Neuronal stem cell (in vitro differentiated cells): ENCODE measurements at regions not wholly inside any gene's neighbourhood (a gene's known extent, or its start where the extent isn't known, plus 50 kb on each side); places are given as distances from the start of the nearest gene placed in this dataset.

ENCODE experiments used
- DNase-seq: peaks from one replicate; pipeline ENCODE4 v3.0.0-alpha.2; 2013; ENCODE audit warnings: low spot score
- H2AFZ ChIP-seq: one replicate; pipeline ENCODE4 v1.6.1; 2013; ENCODE audit warnings: mild to moderate bottlenecking, low read length, inconsistent platforms
- H2AK5ac ChIP-seq: 2 replicates; pipeline ENCODE4 v1.6.1; 2013; ENCODE audit warnings: low read depth, mild to moderate bottlenecking, inconsistent platforms, low read length, moderate library complexity, mixed read lengths
- H2BK120ac ChIP-seq: 2 replicates; pipeline ENCODE4 v1.6.1; 2013; ENCODE audit warnings: low read depth, mild to moderate bottlenecking, inconsistent platforms, low read length, moderate library complexity, mixed read lengths
- H2BK12ac ChIP-seq: one replicate; pipeline ENCODE4 v1.6.1; 2013; ENCODE audit warnings: low read length, inconsistent platforms
- H2BK15ac ChIP-seq: 2 replicates; pipeline ENCODE4 v1.6.1; 2013; ENCODE audit warnings: mild to moderate bottlenecking, low read length, inconsistent platforms, mixed read lengths
- H2BK5ac ChIP-seq: one replicate; pipeline ENCODE4 v1.6.1; 2013; ENCODE audit warnings: inconsistent platforms, mild to moderate bottlenecking, low read length, moderate library complexity
- H3K14ac ChIP-seq: one replicate; pipeline ENCODE4 v1.6.1; 2013; ENCODE audit warnings: low read length, inconsistent platforms
- H3K18ac ChIP-seq: 2 replicates; pipeline ENCODE4 v1.6.1; 2013; ENCODE audit warnings: low read length, inconsistent platforms
- H3K23ac ChIP-seq: 2 replicates; pipeline ENCODE4 v1.6.1; 2013; ENCODE audit warnings: low read depth, mild to moderate bottlenecking, mixed read lengths, low read length, inconsistent platforms; ENCODE audit not compliant: poor library complexity
- H3K27ac ChIP-seq: replicated peaks from 3 replicates; pipeline ENCODE4 v1.5.1; 2013; ENCODE audit warnings: low read length, inconsistent platforms
- H3K27me3 ChIP-seq, 3 experiments: 2 replicates each; pipeline ENCODE4 v1.6.1; 2013; ENCODE audit warnings: low read length in 3 of 3, mild to moderate bottlenecking in 2 of 3, inconsistent platforms in 1 of 3, low read depth in 1 of 3, mixed read lengths in 1 of 3, moderate library complexity in 1 of 3; ENCODE audit not compliant: control insufficient read depth in 3 of 3, insufficient read depth in 3 of 3
- H3K36me3 ChIP-seq, 2 donors: replicated peaks in 1 of 2; 2 replicates each; pipeline ENCODE4 v1.6.1; 2013; ENCODE audit warnings: low read length in 2 of 2; ENCODE audit not compliant: control insufficient read depth in 2 of 2, insufficient read depth in 2 of 2
- H3K4ac ChIP-seq: 2 replicates; pipeline ENCODE4 v1.6.1; 2013; ENCODE audit warnings: inconsistent platforms, mild to moderate bottlenecking, low read length, moderate library complexity
- H3K4me1 ChIP-seq, 2 donors: 1 replicate in 1 of 2; 2 replicates in 1 of 2; pipeline ENCODE4 v1.6.1; 2013; ENCODE audit warnings: low read length in 2 of 2, low read depth in 1 of 2; ENCODE audit not compliant: control insufficient read depth in 2 of 2, insufficient read depth in 1 of 2
- H3K4me2 ChIP-seq: one replicate; pipeline ENCODE4 v1.6.1; 2013; ENCODE audit warnings: mild to moderate bottlenecking, low read length, inconsistent platforms; ENCODE audit not compliant: insufficient read depth, poor library complexity, severe bottlenecking
- H3K4me3 ChIP-seq, 2 donors: 2 replicates each; pipeline ENCODE4 v1.5.1; 2013; ENCODE audit warnings: low read length in 2 of 2, mild to moderate bottlenecking in 2 of 2, inconsistent platforms in 1 of 2, moderate library complexity in 1 of 2
- H3K79me1 ChIP-seq: one replicate; pipeline ENCODE4 v1.6.1; 2013; ENCODE audit warnings: low read depth, mild to moderate bottlenecking, inconsistent platforms, low read length, moderate library complexity
- H3K9ac ChIP-seq: one replicate; pipeline ENCODE4 v1.6.1; 2013; ENCODE audit warnings: mild to moderate bottlenecking, low read depth, low read length, inconsistent platforms; ENCODE audit not compliant: poor library complexity
- H3K9me3 ChIP-seq, 2 donors: replicated peaks in 1 of 2; 2 replicates each; pipeline versions ENCODE3 to v1.6.1; 2013; ENCODE audit warnings: low read length in 2 of 2, mild to moderate bottlenecking in 2 of 2, inconsistent platforms in 1 of 2, low read depth in 1 of 2, mixed read lengths in 1 of 2, moderate library complexity in 1 of 2; ENCODE audit not compliant: control insufficient read depth in 2 of 2, insufficient read depth in 1 of 2
- H4K8ac ChIP-seq: one replicate; pipeline ENCODE4 v1.6.1; 2013; ENCODE audit warnings: low read depth, mild to moderate bottlenecking, inconsistent platforms, low read length, moderate library complexity
- H4K91ac ChIP-seq: one replicate; pipeline ENCODE4 v1.6.1; 2013; ENCODE audit warnings: low read length, low read depth, mild to moderate bottlenecking, inconsistent platforms; ENCODE audit not compliant: poor library complexity
- WGBS, 2 donors: extraction: QIAGEN DNeasy Blood & Tissue Kit; methylation state at CpG; one replicate each; pipeline ENCODE4 v1.1.7; 2013; ENCODE audit warnings: missing lambda C conversion rate in 2 of 2, mixed read lengths in 1 of 2; ENCODE audit not compliant: insufficient read length in 2 of 2, insufficient replicate concordance in 1 of 2; ENCODE audit errors: extremely low coverage in 2 of 2; 5-methylcytosine and 5-hydroxymethylcytosine counted together

DNA sequence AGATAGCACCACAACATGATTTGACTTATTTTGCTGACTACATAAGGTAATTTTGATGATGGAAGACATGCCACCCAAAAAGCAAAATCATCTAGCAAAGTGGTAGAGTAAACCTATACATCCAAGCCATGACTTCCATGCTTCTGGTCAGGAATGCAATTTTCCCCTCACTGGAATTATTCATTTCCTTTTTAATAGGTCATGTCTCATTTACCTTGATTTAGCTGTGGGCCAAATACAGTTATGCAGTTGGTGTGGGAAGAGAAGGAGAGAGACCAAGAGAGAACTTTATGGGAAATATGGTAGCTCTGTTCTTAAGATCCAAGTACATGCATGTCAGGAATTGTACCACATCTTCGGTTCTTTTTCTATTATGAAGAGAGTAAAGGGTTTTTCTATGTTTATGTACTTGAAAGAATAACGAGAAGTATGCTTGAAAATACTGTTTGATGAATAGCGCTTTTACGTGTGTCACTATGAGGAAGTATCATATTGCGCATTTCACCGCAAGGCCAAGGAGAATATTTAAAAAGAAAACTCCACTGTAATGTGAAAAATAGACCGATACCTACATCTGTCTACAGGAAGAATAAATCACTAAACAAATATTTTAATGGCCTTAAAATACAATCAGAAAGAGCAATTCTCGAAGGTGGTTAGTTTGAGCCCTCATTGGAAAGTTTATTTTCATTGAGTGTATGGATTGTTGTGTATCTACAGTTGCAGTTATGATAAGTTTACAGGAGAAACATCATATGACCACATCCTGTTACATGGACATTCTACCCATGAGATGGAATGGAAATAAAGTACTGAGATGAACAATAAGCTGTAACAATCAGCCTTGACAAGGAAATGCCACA is 134.0 kb downstream of the FOXD1 start:
- DNase-seq = no peak
- no CpG with 5 or more reads among the region's 8 CpGs for WGBS, 2 donors
- Histone ChIP-seq H3K4me3 (no peak overlapping the region), H3K27ac (no peak overlapping the region), H3K14ac (no peak overlapping the region), H2BK15ac (no peak overlapping the region), H3K9ac (no peak overlapping the region), H2AK5ac (no peak overlapping the region), H3K4me1 (peaks cover 0 to 3% of the 10 kb centered on the region in 2 donors), H3K36me3 (no peaks in the 10 kb centered on the region), H4K8ac (no peak overlapping the region), H3K27me3 (peaks cover 0 to 63% (median 34%) of the 10 kb centered on the region in 3 experiments), H3K4me2 (no peak overlapping the region), H2BK120ac (no peak overlapping the region), H3K79me1 (no peaks in the 10 kb centered on the region), H3K18ac (no peak overlapping the region), H3K4ac (no peak overlapping the region), H3K23ac (no peak overlapping the region), H4K91ac (no peak overlapping the region), H2BK5ac (no peak overlapping the region), H2AFZ (no peak overlapping the region), H3K9me3 (no peaks in the 10 kb centered on the region), H2BK12ac (no peak overlapping the region)

DNA sequence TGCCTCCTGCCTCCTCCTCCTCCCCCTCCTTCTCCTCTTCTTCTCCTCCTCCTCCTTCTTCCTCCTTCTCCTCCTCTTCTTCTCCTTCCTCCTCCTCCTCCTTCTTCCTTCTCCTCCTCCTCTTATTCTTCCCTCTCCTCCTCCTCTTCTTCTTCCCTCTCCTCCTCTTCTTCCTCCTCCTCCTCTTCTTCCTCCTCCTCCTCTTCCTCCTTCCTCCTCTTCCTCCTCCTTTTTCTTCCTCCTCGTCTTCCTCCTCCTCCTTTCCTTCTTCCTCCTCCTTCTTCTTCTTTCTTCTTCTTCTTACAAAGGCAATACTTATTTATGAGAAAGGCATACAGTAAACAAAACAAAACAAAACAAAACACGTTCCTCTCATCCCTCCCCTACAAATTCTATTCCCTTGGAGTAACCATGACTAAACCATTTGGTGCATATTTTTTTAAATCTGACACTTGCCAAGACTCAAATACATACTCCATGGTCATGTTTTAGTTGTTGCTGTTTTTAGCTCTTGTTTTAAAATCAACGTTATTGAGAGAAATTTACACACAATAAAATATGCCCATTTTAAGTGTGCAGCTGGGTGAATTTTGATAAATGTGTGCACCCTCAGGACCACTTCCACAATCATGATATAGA is 135.6 kb downstream of the FOXD1 start:
- WGBS, 2 donors = 100% methylated on average over 1 of the region's 3 CpGs; no CpG with 5 or more reads in 1 of the 2 donors
- DNase-seq = no peak

DNA sequence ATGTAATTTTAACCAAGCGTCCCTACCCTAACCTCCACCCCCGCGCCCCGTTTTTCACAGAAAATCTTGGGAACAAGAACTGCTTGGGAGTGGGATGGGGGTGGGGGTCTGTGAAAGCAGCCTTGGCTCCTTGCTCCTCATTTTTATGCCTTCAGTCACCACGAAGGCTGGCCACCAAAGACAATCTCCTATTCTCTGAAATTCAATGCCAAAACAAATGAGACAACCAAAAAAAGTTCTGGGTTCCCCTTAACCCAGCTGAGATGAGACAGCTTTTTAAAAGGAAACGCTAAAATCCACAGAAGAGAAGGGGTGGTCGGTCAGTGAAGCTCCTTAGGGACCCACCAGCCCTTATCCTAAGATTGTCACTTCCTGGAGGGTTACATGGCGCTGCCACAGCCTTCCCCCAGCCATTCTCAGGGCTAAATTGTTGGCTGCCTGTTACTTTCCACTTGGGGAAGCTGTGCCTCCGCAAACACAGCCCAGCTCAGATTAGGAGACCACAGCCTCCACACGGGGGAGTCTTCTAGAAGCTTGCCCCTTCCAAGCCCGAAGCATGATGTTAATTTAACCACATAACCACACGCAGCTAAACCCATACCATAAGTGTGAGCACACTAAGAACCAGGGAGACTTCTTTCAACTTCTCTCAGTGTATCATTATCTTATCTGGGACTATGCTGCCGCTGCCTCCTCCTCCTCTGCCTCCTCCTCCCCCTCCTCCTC is 136.3 kb downstream of the FOXD1 start:
- Histone ChIP-seq H2BK120ac (no peak overlapping the region), H3K23ac (no peak overlapping the region), H3K27me3 (peaks cover 0 to 63% (median 42%) of the 10 kb centered on the region in 3 experiments), H2BK15ac (no peak overlapping the region), H3K27ac (no peak overlapping the region), H3K4me3 (no peak overlapping the region), H3K18ac (no peak overlapping the region), H3K9ac (no peak overlapping the region), H3K79me1 (no peaks in the 10 kb centered on the region), H3K36me3 (no peaks in the 10 kb centered on the region), H4K8ac (no peak overlapping the region), H4K91ac (no peak overlapping the region), H3K14ac (no peak overlapping the region), H2AFZ (no peak overlapping the region), H3K9me3 (no peaks in the 10 kb centered on the region), H2BK5ac (no peak overlapping the region), H3K4ac (no peak overlapping the region), H3K4me2 (no peak overlapping the region), H2BK12ac (no peak overlapping the region), H2AK5ac (no peak overlapping the region), H3K4me1 (peaks cover 0 to 3% of the 10 kb centered on the region in 2 donors)
- WGBS, 2 donors = no CpG with 5 or more reads among the region's 13 CpGs
- no peak for DNase-seq

More for the DNA sequence above, 135.6 kb downstream of the FOXD1 start:
- H2BK15ac ChIP-seq = no peak overlapping the region
- no peak overlapping the region for H3K4ac ChIP-seq
- no peak overlapping the region for H4K8ac ChIP-seq
- no peak overlapping the region for H2BK12ac ChIP-seq
- no peak overlapping the region for H3K18ac ChIP-seq
- no peaks in the 10 kb centered on the region for H3K9me3 ChIP-seq
- H2AK5ac ChIP-seq = no peak overlapping the region
- H3K9ac ChIP-seq = no peak overlapping the region
- H2AFZ ChIP-seq = no peak overlapping the region
- no peaks in the 10 kb centered on the region for H3K36me3 ChIP-seq
- no peak overlapping the region for H3K23ac ChIP-seq
- no peak overlapping the region for H3K4me3 ChIP-seq
- no peak overlapping the region for H3K14ac ChIP-seq
- H3K79me1 ChIP-seq = no peaks in the 10 kb centered on the region
- H4K91ac ChIP-seq = no peak overlapping the region
- no peak overlapping the region for H2BK120ac ChIP-seq
- H3K4me2 ChIP-seq = no peak overlapping the region
- peaks cover 0 to 63% (median 36%) of the 10 kb centered on the region in 3 experiments for H3K27me3 ChIP-seq
- no peak overlapping the region for H2BK5ac ChIP-seq
- peaks cover 0 to 3% of the 10 kb centered on the region in 2 donors for H3K4me1 ChIP-seq
- H3K27ac ChIP-seq = no peak overlapping the region
